GM21529 (cell line): ENCODE measurements at regions not wholly inside any gene's neighbourhood (a gene's known extent, or its start where the extent isn't known, plus 50 kb on each side); places are given as distances from the start of the nearest gene placed in this dataset.

Source experiments
- ATAC-seq: cut with Tn5 transposase; IDR thresholded peaks from one replicate; pipeline ENCODE4 v1.9.1; 2021; ENCODE audit not compliant: unreplicated experiment

GRCh38 chrX:10077425-10078188 lies 79.2 kb upstream of the CLCN4 start:
- ATAC-seq: no peak

- no peak for ATAC-seq
Measured at GRCh38 chrX:10078266-10078665, 78.5 kb upstream of the CLCN4 start.

- no peak for ATAC-seq
Measured at GRCh38 chrX:10079231-10079630, 77.5 kb upstream of the CLCN4 start.

GRCh38 chrX:10083809-10084208 lies 73.0 kb upstream of the CLCN4 start:
- no peak for ATAC-seq

- ATAC-seq: no peak
Measured at GRCh38 chrX:10085223-10085622, 71.6 kb upstream of the CLCN4 start.

GRCh38 chrX:10086676-10087075 lies 70.1 kb upstream of the CLCN4 start:
- no peak for ATAC-seq

GRCh38 chrX:10087391-10087790 lies 69.4 kb upstream of the CLCN4 start:
- no peak for ATAC-seq

GRCh38 chrX:10089378-10089795 lies 67.4 kb upstream of the CLCN4 start:
- no peak for ATAC-seq

- no peak for ATAC-seq
Measured at GRCh38 chrX:10090319-10090718, 66.5 kb upstream of the CLCN4 start.

GRCh38 chrX:10095246-10095645 lies 61.5 kb upstream of the CLCN4 start:
- no peak for ATAC-seq

GRCh38 chrX:10095698-10096432 lies 60.9 kb upstream of the CLCN4 start:
- no peak for ATAC-seq

GRCh38 chrX:10098270-10098713 lies 58.5 kb upstream of the CLCN4 start:
- peak; percentile 90 for ATAC-seq

- ATAC-seq: no peak
Measured at GRCh38 chrX:10099411-10099810, 57.4 kb upstream of the CLCN4 start.

GRCh38 chrX:10101269-10101668 lies 55.5 kb upstream of the CLCN4 start:
- ATAC-seq: no peak

- ATAC-seq: no peak
Measured at GRCh38 chrX:10102046-10102704, 54.6 kb upstream of the CLCN4 start.

- no peak for ATAC-seq
Measured at GRCh38 chrX:10103023-10103422, 53.8 kb upstream of the CLCN4 start.

GRCh38 chrX:10104958-10105658 lies 51.7 kb upstream of the CLCN4 start:
- ATAC-seq: no peak

- ATAC-seq: peak; percentile 66
Measured at GRCh38 chrX:10106806-10107205, 50.0 kb upstream of the CLCN4 start.
